C4-2B (cell line): ENCODE measurements at regions not wholly inside any gene's neighbourhood (a gene's known extent, or its start where the extent isn't known, plus 50 kb on each side); places are given as distances from the start of the nearest gene placed in this dataset.

Experiments used
- ZFX ChIP-seq: fragments of 450-650 bp; IDR thresholded peaks from 2 replicates; pipeline ENCODE4 v1.6.1; 2017
- TF ChIP-seq, protein P1 (sequence below): fragments of 450-650 bp; conservative IDR thresholded peaks from 2 replicates; pipeline ENCODE4 v1.5.1; 2017; ENCODE audit warnings: mild to moderate bottlenecking

DNA sequence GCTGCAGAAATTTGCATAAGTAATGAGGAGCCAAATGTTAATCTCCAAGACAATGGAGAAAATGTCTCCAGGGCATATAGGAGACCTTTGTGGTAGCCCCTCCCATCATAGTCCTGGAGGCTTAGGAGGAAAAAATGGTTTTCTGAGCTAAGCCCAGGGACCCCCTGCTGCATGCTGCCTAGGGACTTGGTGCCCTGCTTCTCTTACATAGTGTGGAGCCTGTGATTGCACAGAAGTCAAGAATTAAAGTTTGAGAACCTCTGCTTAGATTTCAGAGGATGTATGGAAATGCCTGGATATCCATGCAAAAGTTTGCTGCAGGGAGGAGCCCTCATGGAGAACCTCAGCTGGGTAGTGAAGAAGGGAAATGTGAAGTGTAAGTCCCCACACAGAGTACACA lies 379.4 kb upstream of the TACR3 start:
- TF ChIP-seq, protein P1, sequence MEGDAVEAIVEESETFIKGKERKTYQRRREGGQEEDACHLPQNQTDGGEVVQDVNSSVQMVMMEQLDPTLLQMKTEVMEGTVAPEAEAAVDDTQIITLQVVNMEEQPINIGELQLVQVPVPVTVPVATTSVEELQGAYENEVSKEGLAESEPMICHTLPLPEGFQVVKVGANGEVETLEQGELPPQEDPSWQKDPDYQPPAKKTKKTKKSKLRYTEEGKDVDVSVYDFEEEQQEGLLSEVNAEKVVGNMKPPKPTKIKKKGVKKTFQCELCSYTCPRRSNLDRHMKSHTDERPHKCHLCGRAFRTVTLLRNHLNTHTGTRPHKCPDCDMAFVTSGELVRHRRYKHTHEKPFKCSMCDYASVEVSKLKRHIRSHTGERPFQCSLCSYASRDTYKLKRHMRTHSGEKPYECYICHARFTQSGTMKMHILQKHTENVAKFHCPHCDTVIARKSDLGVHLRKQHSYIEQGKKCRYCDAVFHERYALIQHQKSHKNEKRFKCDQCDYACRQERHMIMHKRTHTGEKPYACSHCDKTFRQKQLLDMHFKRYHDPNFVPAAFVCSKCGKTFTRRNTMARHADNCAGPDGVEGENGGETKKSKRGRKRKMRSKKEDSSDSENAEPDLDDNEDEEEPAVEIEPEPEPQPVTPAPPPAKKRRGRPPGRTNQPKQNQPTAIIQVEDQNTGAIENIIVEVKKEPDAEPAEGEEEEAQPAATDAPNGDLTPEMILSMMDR = no peak
- TF ChIP-seq ZFX = no peak
